ENCODE measurements at regions not wholly inside any gene's neighbourhood (a gene's known extent, or its start where the extent isn't known, plus 50 kb on each side); places are given as distances from the start of the nearest gene placed in this dataset.

- no peak for TF ChIP-seq POLR2AphosphoS5 (IDR thresholded peaks at IDR 0.05)
- no peak for TF ChIP-seq CTCF (IDR thresholded peaks at IDR 0.05)
- no peak for TF ChIP-seq POLR2A (IDR thresholded peaks at IDR 0.05)
- no peak for TF ChIP-seq EP300 (IDR thresholded peaks at IDR 0.05)
- Histone ChIP-seq H3K27ac (no peak overlapping the region), H3K4me3 (no peak overlapping the region), H3K4me1 (no peaks in the 10 kb centered on the region), H3K27me3 (no peaks in the 10 kb centered on the region), H3K9me3 (no peaks in the 10 kb centered on the region), H3K36me3 (no peaks in the 10 kb centered on the region)
- WGBS, 2 donors (ENCODE audit: low coverage in 1 of 2): 29 to 50% methylated on average over 1 of the region's 1 CpG
- no peak for ATAC-seq
Observed at GRCh38 chr2:146523196-146523595, 1321.6 kb upstream of the ACVR2A start.

GRCh38 chr2:146506851-146507250, 1338.0 kb upstream of the ACVR2A start:
- H3K4me3 ChIP-seq: no peak overlapping the region
- H3K27me3 ChIP-seq: no peaks in the 10 kb centered on the region
- no peak for TF ChIP-seq EP300 (IDR thresholded peaks at IDR 0.05)
- ATAC-seq: no peak
- H3K4me1 ChIP-seq: peaks cover 0 to 10% (median 0%) of the 10 kb centered on the region in 3 donors
- no peaks in the 10 kb centered on the region for H3K36me3 ChIP-seq
- H3K9me3 ChIP-seq: no peaks in the 10 kb centered on the region
- H3K27ac ChIP-seq: no peak overlapping the region

GRCh38 chr2:146503366-146503765, 1341.5 kb upstream of the ACVR2A start:
- H3K36me3 ChIP-seq: no peaks in the 10 kb centered on the region
- no peak overlapping the region for H3K4me3 ChIP-seq
- no peak for ATAC-seq
- peaks cover 0 to 10% (median 0%) of the 10 kb centered on the region in 3 donors for H3K4me1 ChIP-seq
- no peaks in the 10 kb centered on the region for H3K27me3 ChIP-seq
- H3K9me3 ChIP-seq: no peaks in the 10 kb centered on the region
- WGBS, 2 donors (ENCODE audit: low coverage in 1 of 2): 33 to 46% methylated on average over 1 of the region's 1 CpG
- no peak for TF ChIP-seq POLR2A (IDR thresholded peaks at IDR 0.05)
- no peak overlapping the region for H3K27ac ChIP-seq

- Histone ChIP-seq H3K4me3 (no peak overlapping the region), H3K27me3 (no peaks in the 10 kb centered on the region), H3K4me1 (no peaks in the 10 kb centered on the region), H3K9me3 (peaks cover 0 to 5% (median 0%) of the 10 kb centered on the region in 3 donors), H3K27ac (no peak overlapping the region), H3K36me3 (no peaks in the 10 kb centered on the region)
- WGBS, 2 donors (ENCODE audit: low coverage in 1 of 2): 85 to 100% methylated on average over 1 of the region's 1 CpG
- no peak for ATAC-seq
- TF ChIP-seq POLR2AphosphoS5 (IDR thresholded peaks at IDR 0.05) (no peak), CTCF (IDR thresholded peaks at IDR 0.05) (no peak), POLR2A (IDR thresholded peaks at IDR 0.05) (no peak), EP300 (IDR thresholded peaks at IDR 0.05) (no peak)
Observed at GRCh38 chr2:146496248-146496647, 1348.6 kb upstream of the ACVR2A start.

GRCh38 chr2:146489386-146489785, 1355.4 kb upstream of the ACVR2A start:
- TF ChIP-seq POLR2A (IDR thresholded peaks at IDR 0.05) (no peak), CTCF (IDR thresholded peaks at IDR 0.05) (no peak), POLR2AphosphoS5 (IDR thresholded peaks at IDR 0.05) (no peak), EP300 (IDR thresholded peaks at IDR 0.05) (no peak)
- H3K27ac ChIP-seq: no peak overlapping the region
- H3K9me3 ChIP-seq: peaks cover 0 to 3% (median 0%) of the 10 kb centered on the region in 3 donors
- H3K4me1 ChIP-seq: no peaks in the 10 kb centered on the region
- ATAC-seq: no peak
- H3K36me3 ChIP-seq: no peaks in the 10 kb centered on the region
- H3K4me3 ChIP-seq: no peak overlapping the region
- WGBS, 2 donors (ENCODE audit: low coverage in 1 of 2): 80 to 86% methylated on average over 1 of the region's 1 CpG
- H3K27me3 ChIP-seq: no peaks in the 10 kb centered on the region

GRCh38 chr2:146481629-146482028, 1363.2 kb upstream of the ACVR2A start:
- no peak for ATAC-seq
- no peak overlapping the region for H3K4me3 ChIP-seq
- 67 to 85% methylated on average over 1 of the region's 1 CpG for WGBS, 2 donors (ENCODE audit: low coverage in 1 of 2)
- H3K27me3 ChIP-seq: no peaks in the 10 kb centered on the region
- no peak overlapping the region for H3K27ac ChIP-seq
- H3K9me3 ChIP-seq: no peaks in the 10 kb centered on the region
- no peaks in the 10 kb centered on the region for H3K36me3 ChIP-seq
- TF ChIP-seq POLR2A (IDR thresholded peaks at IDR 0.05) (no peak), EP300 (IDR thresholded peaks at IDR 0.05) (no peak)
- H3K4me1 ChIP-seq: no peaks in the 10 kb centered on the region

- WGBS, 2 donors (ENCODE audit: low coverage in 1 of 2): 60 to 66% methylated on average over 3 to 5 of the region's 5 CpGs
Observed at GRCh38 chr2:146477383-146477782, 1367.4 kb upstream of the ACVR2A start.

More at GRCh38 chr2:146477383-146477782, 1367.4 kb upstream of the ACVR2A start:
- Histone ChIP-seq H3K27me3 (no peaks in the 10 kb centered on the region), H3K27ac (no peak overlapping the region), H3K9me3 (no peaks in the 10 kb centered on the region), H3K4me1 (no peaks in the 10 kb centered on the region), H3K36me3 (no peaks in the 10 kb centered on the region), H3K4me3 (no peak overlapping the region)
- no peak for ATAC-seq
- TF ChIP-seq CTCF (IDR thresholded peaks at IDR 0.05): no peak
